HG03060 (cell line): ENCODE measurements at regions not wholly inside any gene's neighbourhood (a gene's known extent, or its start where the extent isn't known, plus 50 kb on each side); places are given as distances from the start of the nearest gene placed in this dataset.

ENCODE experiments used
- ATAC-seq: cut with Tn5 transposase; IDR thresholded peaks from one replicate; pipeline ENCODE4 v1.9.1; 2021; ENCODE audit warnings: low read depth, moderate number of reproducible peaks; ENCODE audit not compliant: unreplicated experiment

- peak; percentile 78 for ATAC-seq
Measured at GRCh38 chr3:18649666-18650363, 224.7 kb upstream of the SATB1 start.

- no peak for ATAC-seq
Measured at GRCh38 chr3:18648868-18649462, 223.8 kb upstream of the SATB1 start.

GRCh38 chr3:18648159-18648558, 223.0 kb upstream of the SATB1 start:
- no peak for ATAC-seq

- ATAC-seq, result no peak
Measured at GRCh38 chr3:18645619-18646018, 220.5 kb upstream of the SATB1 start.

- ATAC-seq, result no peak
Measured at GRCh38 chr3:18643281-18643680, 218.1 kb upstream of the SATB1 start.

- no peak for ATAC-seq
Measured at GRCh38 chr3:18641916-18642315, 216.8 kb upstream of the SATB1 start.

GRCh38 chr3:18635215-18635614, 210.1 kb upstream of the SATB1 start:
- no peak for ATAC-seq

- ATAC-seq, result no peak
Measured at GRCh38 chr3:18634461-18634860, 209.3 kb upstream of the SATB1 start.

- ATAC-seq, result no peak
Measured at GRCh38 chr3:18633002-18633401, 207.9 kb upstream of the SATB1 start.

- no peak for ATAC-seq
Measured at GRCh38 chr3:18630295-18630694, 205.2 kb upstream of the SATB1 start.

GRCh38 chr3:18625085-18625484, 199.9 kb upstream of the SATB1 start:
- no peak for ATAC-seq

GRCh38 chr3:18623220-18623619, 198.1 kb upstream of the SATB1 start:
- no peak for ATAC-seq

- no peak for ATAC-seq
Measured at GRCh38 chr3:18618723-18619122, 193.6 kb upstream of the SATB1 start.

- ATAC-seq, result no peak
Measured at GRCh38 chr3:18611991-18612390, 186.9 kb upstream of the SATB1 start.

GRCh38 chr3:18609187-18609586, 184.0 kb upstream of the SATB1 start:
- no peak for ATAC-seq

- no peak for ATAC-seq
Measured at GRCh38 chr3:18597919-18598318, 172.8 kb upstream of the SATB1 start.

- ATAC-seq, result no peak
Measured at GRCh38 chr3:18593231-18593630, 168.1 kb upstream of the SATB1 start.

- ATAC-seq, result no peak
Measured at GRCh38 chr3:18591120-18591519, 166.0 kb upstream of the SATB1 start.

- no peak for ATAC-seq
Measured at GRCh38 chr3:18586076-18586475, 160.9 kb upstream of the SATB1 start.

GRCh38 chr3:18585004-18585968, 160.1 kb upstream of the SATB1 start:
- no peak for ATAC-seq

GRCh38 chr3:18580268-18580667, 155.1 kb upstream of the SATB1 start:
- ATAC-seq, result no peak
